ENCODE measurements at regions not wholly inside any gene's neighbourhood (a gene's known extent, or its start where the extent isn't known, plus 50 kb on each side); places are given as distances from the start of the nearest gene placed in this dataset.
"Not testable (repeated sequence)": the region's sequence is repeated elsewhere in the genome, so short reads cannot be mapped to it uniquely, and the experiment has no call there.

DNA sequence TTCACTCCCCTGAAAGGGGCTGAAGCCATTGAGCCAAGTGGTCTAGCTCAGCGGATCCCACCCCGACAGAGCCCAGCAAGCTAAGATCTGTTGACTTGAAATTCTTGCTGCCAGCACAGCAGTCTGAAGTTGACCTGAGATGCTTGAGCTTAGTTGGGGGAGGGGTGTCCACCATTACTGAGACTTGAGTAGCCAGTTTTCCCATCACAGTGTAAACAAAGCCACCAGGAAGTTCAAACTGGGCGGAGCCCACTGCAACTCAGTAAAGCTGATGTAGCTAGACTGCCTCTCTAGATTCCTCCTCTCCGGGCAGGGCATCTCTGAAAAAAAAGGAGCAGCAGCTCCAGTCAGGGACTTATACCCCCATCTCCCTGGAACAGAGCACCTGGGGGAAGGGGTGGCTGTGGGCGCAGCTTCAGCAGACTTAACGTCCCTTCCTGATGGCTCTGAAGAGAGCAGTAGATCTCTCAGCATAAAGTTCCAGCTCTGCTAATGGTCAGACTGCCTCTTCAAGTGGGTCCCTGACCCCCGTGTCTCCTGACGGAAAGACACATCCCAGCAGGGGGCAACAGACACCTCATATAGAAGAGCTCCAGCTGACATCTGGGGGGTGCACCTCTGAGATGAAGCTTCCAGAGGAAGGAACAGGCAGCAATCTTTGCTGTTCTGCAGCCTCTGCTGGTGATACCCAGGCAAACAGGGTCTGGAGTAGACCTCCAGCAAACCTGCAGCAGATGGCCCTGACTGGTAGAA, 84.8 kb upstream of the EPB41L4A start:
- TF ChIP-seq POLR2A (IDR thresholded peaks at IDR 0.05), result not testable (repeated sequence)
- TF ChIP-seq, protein P1, sequence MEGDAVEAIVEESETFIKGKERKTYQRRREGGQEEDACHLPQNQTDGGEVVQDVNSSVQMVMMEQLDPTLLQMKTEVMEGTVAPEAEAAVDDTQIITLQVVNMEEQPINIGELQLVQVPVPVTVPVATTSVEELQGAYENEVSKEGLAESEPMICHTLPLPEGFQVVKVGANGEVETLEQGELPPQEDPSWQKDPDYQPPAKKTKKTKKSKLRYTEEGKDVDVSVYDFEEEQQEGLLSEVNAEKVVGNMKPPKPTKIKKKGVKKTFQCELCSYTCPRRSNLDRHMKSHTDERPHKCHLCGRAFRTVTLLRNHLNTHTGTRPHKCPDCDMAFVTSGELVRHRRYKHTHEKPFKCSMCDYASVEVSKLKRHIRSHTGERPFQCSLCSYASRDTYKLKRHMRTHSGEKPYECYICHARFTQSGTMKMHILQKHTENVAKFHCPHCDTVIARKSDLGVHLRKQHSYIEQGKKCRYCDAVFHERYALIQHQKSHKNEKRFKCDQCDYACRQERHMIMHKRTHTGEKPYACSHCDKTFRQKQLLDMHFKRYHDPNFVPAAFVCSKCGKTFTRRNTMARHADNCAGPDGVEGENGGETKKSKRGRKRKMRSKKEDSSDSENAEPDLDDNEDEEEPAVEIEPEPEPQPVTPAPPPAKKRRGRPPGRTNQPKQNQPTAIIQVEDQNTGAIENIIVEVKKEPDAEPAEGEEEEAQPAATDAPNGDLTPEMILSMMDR (IDR thresholded peaks at IDR 0.05), result not testable (repeated sequence)
